HG03175 (cell line): ENCODE measurements at regions not wholly inside any gene's neighbourhood (a gene's known extent, or its start where the extent isn't known, plus 50 kb on each side); places are given as distances from the start of the nearest gene placed in this dataset.
"Not testable (repeated sequence)": the region's sequence is repeated elsewhere in the genome, so short reads cannot be mapped to it uniquely, and the experiment has no call there.

Experiments
- ATAC-seq: cut with Tn5 transposase; IDR thresholded peaks from one replicate; pipeline ENCODE4 v1.9.1; 2021; ENCODE audit warnings: mild to moderate bottlenecking, moderate library complexity; ENCODE audit not compliant: unreplicated experiment

GRCh38 chr9:85344901-85345300 lies 396.9 kb downstream of the AGTPBP1 start:
- no peak for ATAC-seq

- no peak for ATAC-seq
Measured at GRCh38 chr9:85339338-85339737, 402.4 kb downstream of the AGTPBP1 start.

GRCh38 chr9:85334228-85334627 lies 407.5 kb downstream of the AGTPBP1 start:
- ATAC-seq = no peak

- no peak for ATAC-seq
Measured at GRCh38 chr9:85332487-85332886, 409.3 kb downstream of the AGTPBP1 start.

GRCh38 chr9:85331626-85332025 lies 410.1 kb downstream of the AGTPBP1 start:
- ATAC-seq = no peak

GRCh38 chr9:85322592-85322991 lies 419.2 kb downstream of the AGTPBP1 start:
- ATAC-seq = no peak

GRCh38 chr9:85321561-85321960 lies 420.2 kb downstream of the AGTPBP1 start:
- ATAC-seq = no peak

- no peak for ATAC-seq
Measured at GRCh38 chr9:85319936-85320656, 421.7 kb downstream of the AGTPBP1 start.

- not testable (repeated sequence) for ATAC-seq
Measured at GRCh38 chr9:85315535-85315934, 426.2 kb downstream of the AGTPBP1 start.

GRCh38 chr9:85310573-85310972 lies 431.2 kb downstream of the AGTPBP1 start:
- ATAC-seq = no peak

- ATAC-seq = no peak
Measured at GRCh38 chr9:85303757-85304134, 438.0 kb downstream of the AGTPBP1 start.

GRCh38 chr9:85302938-85303756 lies 438.6 kb downstream of the AGTPBP1 start:
- ATAC-seq = no peak

- ATAC-seq = no peak
Measured at GRCh38 chr9:85298499-85298898, 443.3 kb downstream of the AGTPBP1 start.

- not testable (repeated sequence) for ATAC-seq
Measured at GRCh38 chr9:85295244-85295643, 446.5 kb downstream of the AGTPBP1 start.

GRCh38 chr9:85292261-85292660 lies 449.5 kb downstream of the AGTPBP1 start:
- ATAC-seq = no peak

GRCh38 chr9:85291266-85291665 lies 450.5 kb downstream of the AGTPBP1 start:
- no peak for ATAC-seq

GRCh38 chr9:85290019-85290418 lies 451.7 kb downstream of the AGTPBP1 start:
- ATAC-seq = no peak

GRCh38 chr9:85289142-85289541 lies 452.6 kb downstream of the AGTPBP1 start:
- no peak for ATAC-seq

- ATAC-seq = no peak
Measured at GRCh38 chr9:85283421-85283820, 458.3 kb downstream of the AGTPBP1 start.

GRCh38 chr9:85278769-85279168 lies 463.0 kb downstream of the AGTPBP1 start:
- no peak for ATAC-seq

- no peak for ATAC-seq
Measured at GRCh38 chr9:85276741-85277140, 465.0 kb downstream of the AGTPBP1 start.

GRCh38 chr9:85269811-85270210 lies 471.9 kb downstream of the AGTPBP1 start:
- ATAC-seq = no peak
